Breast epithelium (tissue), 4 donors: ENCODE measurements at regions not wholly inside any gene's neighbourhood (a gene's known extent, or its start where the extent isn't known, plus 50 kb on each side); places are given as distances from the start of the nearest gene placed in this dataset.

Experiments used
- DNase-seq, 2 donors: peaks; one replicate each; pipeline ENCODE4 v3.0.0-alpha.2; 2019; ENCODE audit warnings: low spot score in 2 of 2
- H3K27ac ChIP-seq, 2 donors: fragments of 200-600 bp; sonication (generic) in 1 of 2; one replicate each; pipeline ENCODE4 v1.5.1; 2016 to 2019; ENCODE audit warnings: mild to moderate bottlenecking in 1 of 2
- H3K27me3 ChIP-seq, 2 donors: fragments of 200-600 bp; sonication (generic) in 1 of 2; one replicate each; pipeline versions ENCODE4 v1.5.1 to v1.6.0; 2017 to 2019; ENCODE audit warnings: control low read depth in 1 of 2, mild to moderate bottlenecking in 1 of 2
- H3K36me3 ChIP-seq: fragments of 200-600 bp; one replicate; pipeline ENCODE4 v1.5.1; 2019
- H3K4me1 ChIP-seq, 2 donors: fragments of 200-600 bp; sonication (generic); one replicate each; pipeline ENCODE4 v1.5.1; 2016 to 2019; ENCODE audit warnings: control low read depth in 1 of 2
- H3K4me3 ChIP-seq, 3 donors: fragments of 200-600 bp; sonication (generic); 1 replicate in 2 of 3; 2 replicates in 1 of 3; pipeline ENCODE4 v1.5.1; 2016 to 2019; ENCODE audit warnings: mild to moderate bottlenecking in 3 of 3, moderate library complexity in 2 of 3
- H3K9me3 ChIP-seq, 2 donors: fragments of 200-600 bp; sonication (generic) in 1 of 2; one replicate each; pipeline ENCODE4 v1.5.1; 2016 to 2019; ENCODE audit warnings: control low read depth in 1 of 2
- CTCF ChIP-seq, 3 donors: fragments of 450-650 bp; IDR thresholded peaks; one replicate each; pipeline ENCODE4 v1.5.1; 2016 to 2017; ENCODE audit warnings: antibody characterized with exemption in 3 of 3, mild to moderate bottlenecking in 3 of 3, moderate library complexity in 3 of 3
- POLR2A ChIP-seq: fragments of 450-650 bp; IDR thresholded peaks from one replicate; pipeline ENCODE4 v1.6.1; 2016; ENCODE audit warnings: antibody characterized with exemption, mild to moderate bottlenecking, moderate library complexity
- POLR2AphosphoS5 ChIP-seq, 3 donors: sonication (generic); formaldehyde crosslinking; IDR thresholded peaks; one replicate each; pipeline ENCODE4 v1.6.1; 2017; ENCODE audit warnings: antibody characterized with exemption in 3 of 3
- intact Hi-C: fragments of 100-400 bp; cut with DNase I; formaldehyde crosslinking; loops from one replicate; pipeline ENCODE4 v1.15.1; 2023; ENCODE audit warnings: low total_unique reads

- H3K27ac ChIP-seq: no peak overlapping the region
- H3K4me1 ChIP-seq: no peaks in the 10 kb centered on the region
- DNase-seq: no peak
- no peaks in the 10 kb centered on the region for H3K36me3 ChIP-seq
- H3K4me3 ChIP-seq: no peak overlapping the region
- intact Hi-C loops: no loop called here
- no peaks in the 10 kb centered on the region for H3K27me3 ChIP-seq
- TF ChIP-seq POLR2AphosphoS5 (IDR thresholded peaks at IDR 0.05) (no peak), POLR2A (no peak), CTCF (IDR thresholded peaks at IDR 0.05) (no peak)
- H3K9me3 ChIP-seq: peaks cover 8% of the 10 kb centered on the region in 2 donors
Observed at GRCh38 chr9:118360036-118360435, 655.8 kb downstream of the TLR4 start.

- no peak for DNase-seq
- H3K27me3 ChIP-seq: no peaks in the 10 kb centered on the region
- no peak overlapping the region for H3K27ac ChIP-seq
- intact Hi-C loops: no loop called here
- no peaks in the 10 kb centered on the region for H3K36me3 ChIP-seq
- H3K4me1 ChIP-seq: no peaks in the 10 kb centered on the region
- TF ChIP-seq POLR2A (no peak), CTCF (IDR thresholded peaks at IDR 0.05) (no peak), POLR2AphosphoS5 (IDR thresholded peaks at IDR 0.05) (no peak)
- no peak overlapping the region for H3K4me3 ChIP-seq
- H3K9me3 ChIP-seq: peaks cover 8% of the 10 kb centered on the region in 2 donors
Observed at GRCh38 chr9:118362123-118362522, 657.9 kb downstream of the TLR4 start.

GRCh38 chr9:118362596-118362995 is 658.4 kb downstream of the TLR4 start:
- no peaks in the 10 kb centered on the region for H3K36me3 ChIP-seq
- H3K9me3 ChIP-seq: peaks cover 8% of the 10 kb centered on the region in 2 donors
- TF ChIP-seq POLR2A (no peak), CTCF (IDR thresholded peaks at IDR 0.05) (no peak), POLR2AphosphoS5 (IDR thresholded peaks at IDR 0.05) (no peak)

GRCh38 chr9:118364266-118365106 is 660.3 kb downstream of the TLR4 start:
- H3K27ac ChIP-seq: no peak overlapping the region
- H3K4me3 ChIP-seq: no peak overlapping the region
- DNase-seq: no peak
- no peak for TF ChIP-seq POLR2AphosphoS5 (IDR thresholded peaks at IDR 0.05)
- no peak for TF ChIP-seq POLR2A
- TF ChIP-seq CTCF (IDR thresholded peaks at IDR 0.05): no peak
- no peaks in the 10 kb centered on the region for H3K4me1 ChIP-seq
- intact Hi-C loops: no loop called here
- H3K27me3 ChIP-seq: no peaks in the 10 kb centered on the region
- H3K9me3 ChIP-seq: peaks cover 8% of the 10 kb centered on the region in 2 donors
- H3K36me3 ChIP-seq: no peaks in the 10 kb centered on the region

More at GRCh38 chr9:118362596-118362995, 658.4 kb downstream of the TLR4 start:
- no peaks in the 10 kb centered on the region for H3K27me3 ChIP-seq
- no peaks in the 10 kb centered on the region for H3K4me1 ChIP-seq
- no peak overlapping the region for H3K4me3 ChIP-seq
- no peak for DNase-seq
- no peak overlapping the region for H3K27ac ChIP-seq
- intact Hi-C loops: no loop called here

GRCh38 chr9:118366228-118366627 is 662.0 kb downstream of the TLR4 start:
- Histone ChIP-seq H3K36me3 (no peaks in the 10 kb centered on the region), H3K27me3 (no peaks in the 10 kb centered on the region), H3K4me3 (no peak overlapping the region), H3K27ac (no peak overlapping the region), H3K9me3 (peaks cover 8% of the 10 kb centered on the region in 2 donors), H3K4me1 (no peaks in the 10 kb centered on the region)
- DNase-seq: no peak
- intact Hi-C loops: no loop called here
- no peak for TF ChIP-seq POLR2AphosphoS5 (IDR thresholded peaks at IDR 0.05)
